ENCODE measurements at regions not wholly inside any gene's neighbourhood (a gene's known extent, or its start where the extent isn't known, plus 50 kb on each side); places are given as distances from the start of the nearest gene placed in this dataset.

DNA sequence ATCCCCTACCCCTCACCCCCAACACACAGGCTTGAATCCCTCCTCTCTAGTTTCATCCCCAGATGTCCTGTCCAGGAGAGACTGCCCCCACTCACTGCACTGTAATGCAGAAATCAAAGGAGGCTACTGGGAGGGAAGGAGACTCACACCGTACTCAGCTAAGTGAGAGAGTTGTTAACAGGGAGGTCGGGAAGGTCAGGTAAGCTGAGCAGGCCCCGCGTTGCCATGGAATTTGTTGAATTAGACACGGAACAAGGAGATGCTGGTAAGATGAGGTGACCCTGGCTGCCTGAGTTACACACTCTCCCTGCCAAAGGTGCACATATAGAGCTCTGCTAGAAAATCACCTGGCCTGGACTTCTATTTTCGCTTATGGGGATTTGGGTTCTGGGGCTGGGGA lies 197.9 kb downstream of the NXPE2 start:
- ATAC-seq (no peak), DNase-seq (ENCODE audit: low read depth, low spot score) (no peak)
- Histone ChIP-seq H3K4me1 (ENCODE audit: control insufficient read depth, insufficient read depth, low read length) (no peaks in the 10 kb centered on the region), H3K4me3 (ENCODE audit: low read depth in 2 of 2, low read length in 2 of 2) (no peak overlapping the region), H3K27ac (ENCODE audit: low read length) (no peak overlapping the region), H3K27me3 (ENCODE audit: control insufficient read depth, insufficient read depth, low read length) (no peaks in the 10 kb centered on the region), H3K36me3 (ENCODE audit: control insufficient read depth, insufficient read depth, low read length) (no peaks in the 10 kb centered on the region), H3K9me3 (ENCODE audit: control insufficient read depth, insufficient read depth, low read depth, low read length) (no peaks in the 10 kb centered on the region)
- ChIA-PET CTCF (no interaction called here), POLR2A (no interaction called here)
- TF ChIP-seq SIN3A (IDR thresholded peaks at IDR 0.05; ENCODE audit: borderline replicate concordance, insufficient read depth, low read depth, low read length) (no peak), POLR2AphosphoS5 (IDR thresholded peaks at IDR 0.05; ENCODE audit: low read depth, low read length) (no peak), TCF7L2 (IDR thresholded peaks at IDR 0.05; ENCODE audit: low read depth, low read length) (no peak), CTCF (IDR thresholded peaks at IDR 0.05) (no peak)
- TF ChIP-seq, protein P1, sequence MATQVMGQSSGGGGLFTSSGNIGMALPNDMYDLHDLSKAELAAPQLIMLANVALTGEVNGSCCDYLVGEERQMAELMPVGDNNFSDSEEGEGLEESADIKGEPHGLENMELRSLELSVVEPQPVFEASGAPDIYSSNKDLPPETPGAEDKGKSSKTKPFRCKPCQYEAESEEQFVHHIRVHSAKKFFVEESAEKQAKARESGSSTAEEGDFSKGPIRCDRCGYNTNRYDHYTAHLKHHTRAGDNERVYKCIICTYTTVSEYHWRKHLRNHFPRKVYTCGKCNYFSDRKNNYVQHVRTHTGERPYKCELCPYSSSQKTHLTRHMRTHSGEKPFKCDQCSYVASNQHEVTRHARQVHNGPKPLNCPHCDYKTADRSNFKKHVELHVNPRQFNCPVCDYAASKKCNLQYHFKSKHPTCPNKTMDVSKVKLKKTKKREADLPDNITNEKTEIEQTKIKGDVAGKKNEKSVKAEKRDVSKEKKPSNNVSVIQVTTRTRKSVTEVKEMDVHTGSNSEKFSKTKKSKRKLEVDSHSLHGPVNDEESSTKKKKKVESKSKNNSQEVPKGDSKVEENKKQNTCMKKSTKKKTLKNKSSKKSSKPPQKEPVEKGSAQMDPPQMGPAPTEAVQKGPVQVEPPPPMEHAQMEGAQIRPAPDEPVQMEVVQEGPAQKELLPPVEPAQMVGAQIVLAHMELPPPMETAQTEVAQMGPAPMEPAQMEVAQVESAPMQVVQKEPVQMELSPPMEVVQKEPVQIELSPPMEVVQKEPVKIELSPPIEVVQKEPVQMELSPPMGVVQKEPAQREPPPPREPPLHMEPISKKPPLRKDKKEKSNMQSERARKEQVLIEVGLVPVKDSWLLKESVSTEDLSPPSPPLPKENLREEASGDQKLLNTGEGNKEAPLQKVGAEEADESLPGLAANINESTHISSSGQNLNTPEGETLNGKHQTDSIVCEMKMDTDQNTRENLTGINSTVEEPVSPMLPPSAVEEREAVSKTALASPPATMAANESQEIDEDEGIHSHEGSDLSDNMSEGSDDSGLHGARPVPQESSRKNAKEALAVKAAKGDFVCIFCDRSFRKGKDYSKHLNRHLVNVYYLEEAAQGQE (IDR thresholded peaks at IDR 0.05; ENCODE audit: insufficient read depth in 1 of 2, low read depth in 2 of 2, low read length in 1 of 2): no peak
- in situ Hi-C loops (cut with HindIII; ENCODE audit: low pct_unique_long_range_greater_than_20kb, low sequenced_read_pairs) (no loop called here), intact Hi-C loops (cut with micrococcal nuclease; ENCODE audit: unreplicated experiment) (no loop called here)
- BruUV-seq (replicated peaks): no TSS peak

GRCh38 chr11:114877976-114878375 lies 199.6 kb downstream of the NXPE2 start:
- ChIA-PET CTCF (no interaction called here), POLR2A (no interaction called here)
- H3K36me3 ChIP-seq (ENCODE audit: control insufficient read depth, insufficient read depth, low read length): no peaks in the 10 kb centered on the region
- BruUV-seq (replicated peaks): no TSS peak
- no peaks in the 10 kb centered on the region for H3K4me1 ChIP-seq (ENCODE audit: control insufficient read depth, insufficient read depth, low read length)
- H3K27ac ChIP-seq (ENCODE audit: low read length): no peak overlapping the region
- in situ Hi-C loops (cut with HindIII; ENCODE audit: low pct_unique_long_range_greater_than_20kb, low sequenced_read_pairs) (no loop called here), intact Hi-C loops (cut with micrococcal nuclease; ENCODE audit: unreplicated experiment) (no loop called here)
- DNase-seq (ENCODE audit: low read depth, low spot score): no peak
- peaks cover 2% of the 10 kb centered on the region; the same call in 1 of the 2 replicates for H3K27me3 ChIP-seq (ENCODE audit: control insufficient read depth, insufficient read depth, low read length)
- TF ChIP-seq SIN3A (IDR thresholded peaks at IDR 0.05; ENCODE audit: borderline replicate concordance, insufficient read depth, low read depth, low read length) (no peak), POLR2AphosphoS5 (IDR thresholded peaks at IDR 0.05; ENCODE audit: low read depth, low read length) (no peak), CTCF (IDR thresholded peaks at IDR 0.05) (no peak), TCF7L2 (IDR thresholded peaks at IDR 0.05; ENCODE audit: low read depth, low read length) (no peak)
- TF ChIP-seq, protein P1 (IDR thresholded peaks at IDR 0.05; ENCODE audit: insufficient read depth in 1 of 2, low read depth in 2 of 2, low read length in 1 of 2): no peak
- H3K9me3 ChIP-seq (ENCODE audit: control insufficient read depth, insufficient read depth, low read depth, low read length): no peaks in the 10 kb centered on the region
- no peak overlapping the region for H3K4me3 ChIP-seq (ENCODE audit: low read depth in 2 of 2, low read length in 2 of 2)
- ATAC-seq: no peak

Data from Panc1 (cell line).